K562 (cell line): ENCODE measurements at regions not wholly inside any gene's neighbourhood (a gene's known extent, or its start where the extent isn't known, plus 50 kb on each side); places are given as distances from the start of the nearest gene placed in this dataset.

Experiments
- BACH1 ChIP-seq: fragments of 200-800 bp; sonication (Bioruptor generic); IDR thresholded peaks from 2 replicates; pipeline ENCODE4 v1.6.1; 2016; ENCODE audit warnings: missing genetic modification characterization, missing compliant biosample characterization
- CREB1 ChIP-seq, 2 experiments: sonication (generic) in 1 of 2; formaldehyde crosslinking in 1 of 2; IDR thresholded peaks; 2 replicates each; pipeline versions ENCODE4 v1.6.1 to v1.8.0; 2012 to 2022; ENCODE audit warnings: inconsistent platforms in 1 of 2, mild to moderate bottlenecking in 1 of 2, missing genetic modification reagents in 1 of 2, moderate library complexity in 1 of 2
- SIRT6 ChIP-seq: IDR thresholded peaks from one replicate; pipeline ENCODE4 v1.6.1; 2012; ENCODE audit warnings: low read depth, mild to moderate bottlenecking, control low read depth, inconsistent platforms, low read length, moderate library complexity
- SOX6 ChIP-seq: fragments of 450-650 bp; IDR thresholded peaks from 2 replicates; pipeline ENCODE4 v1.6.1; 2014; ENCODE audit warnings: mild to moderate bottlenecking
- TRIM28 ChIP-seq: fragments of 450-650 bp; IDR thresholded peaks from 2 replicates; pipeline ENCODE4 v1.6.1; 2017
- ZBTB7A ChIP-seq: IDR thresholded peaks from 2 replicates; pipeline ENCODE4 v1.6.1; 2011; ENCODE audit warnings: low read depth, mild to moderate bottlenecking, low read length, moderate library complexity, borderline replicate concordance; ENCODE audit not compliant: control insufficient read depth
- TF ChIP-seq, protein P1 (sequence below), 2 experiments: fragments of 450-650 bp in 1 of 2; sonication (generic) in 1 of 2; formaldehyde crosslinking in 1 of 2; IDR thresholded peaks in 1 of 2; conservative IDR thresholded peaks in 1 of 2; 2 replicates each; pipeline versions ENCODE4 v1.6.1 to v1.8.1; 2016 to 2023; ENCODE audit warnings: mild to moderate bottlenecking in 2 of 2, moderate library complexity in 2 of 2, inconsistent platforms in 1 of 2, missing genetic modification reagents in 1 of 2
- TF ChIP-seq, protein P2 (sequence below), 3 experiments: IDR thresholded peaks in 2 of 3; conservative IDR thresholded peaks in 1 of 3; 2 replicates each; pipeline ENCODE4 v1.5.1; 2011 to 2012; ENCODE audit warnings: low read length in 3 of 3, mild to moderate bottlenecking in 3 of 3, control low read depth in 2 of 3, improper control_type of control experiment in 1 of 3, inconsistent platforms in 1 of 3, low read depth in 1 of 3, mixed read lengths in 1 of 3, moderate library complexity in 1 of 3; ENCODE audit not compliant: insufficient read depth in 2 of 3
- TF ChIP-seq, protein P3 (sequence below): fragments of 250-450 bp; sonication (Bioruptor Pico); IDR thresholded peaks from 2 replicates; pipeline ENCODE4 v1.4.0; 2020; ENCODE audit warnings: mild to moderate bottlenecking, moderate library complexity

DNA sequence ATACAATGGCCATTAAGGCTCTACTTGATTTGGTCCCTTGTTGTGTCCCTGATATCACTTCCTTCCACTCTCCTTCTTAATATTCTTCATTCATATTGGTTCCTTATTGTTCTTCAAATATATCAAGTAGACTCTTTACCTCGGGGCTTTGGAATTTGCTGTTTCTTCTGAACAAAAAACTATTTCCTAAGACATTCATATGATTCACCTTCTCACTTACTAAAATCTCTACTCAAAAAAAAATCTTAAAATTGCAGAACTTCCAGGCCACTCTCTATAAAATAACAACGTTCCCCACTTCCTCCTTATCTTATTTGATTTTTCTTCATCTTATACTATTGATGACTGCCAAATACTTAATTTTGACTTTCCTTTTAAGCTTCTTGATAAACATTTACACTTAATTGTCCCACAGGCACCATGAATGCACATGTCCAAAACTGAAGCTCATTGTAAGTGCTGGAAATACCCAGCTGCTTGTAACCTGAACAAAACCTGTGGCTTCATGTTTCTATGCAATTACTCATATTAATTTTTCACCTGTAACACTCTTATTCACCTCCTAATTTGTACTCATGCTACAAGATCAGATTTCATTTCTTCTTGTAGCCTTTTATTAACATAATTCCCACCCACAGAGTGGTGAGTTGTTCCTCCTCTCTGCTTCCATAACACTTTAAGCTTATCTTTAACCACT lies 58.4 kb upstream of the NUDT12 start:
- TF ChIP-seq, protein P1, sequence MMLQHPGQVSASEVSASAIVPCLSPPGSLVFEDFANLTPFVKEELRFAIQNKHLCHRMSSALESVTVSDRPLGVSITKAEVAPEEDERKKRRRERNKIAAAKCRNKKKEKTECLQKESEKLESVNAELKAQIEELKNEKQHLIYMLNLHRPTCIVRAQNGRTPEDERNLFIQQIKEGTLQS (IDR thresholded peaks at IDR 0.05): no peak
- TF ChIP-seq, protein P1 (CRISPR knock-in tag; conservative IDR thresholded peaks at IDR 0.05): no peak
- no peak for TF ChIP-seq ZBTB7A
- TF ChIP-seq, protein P2, sequence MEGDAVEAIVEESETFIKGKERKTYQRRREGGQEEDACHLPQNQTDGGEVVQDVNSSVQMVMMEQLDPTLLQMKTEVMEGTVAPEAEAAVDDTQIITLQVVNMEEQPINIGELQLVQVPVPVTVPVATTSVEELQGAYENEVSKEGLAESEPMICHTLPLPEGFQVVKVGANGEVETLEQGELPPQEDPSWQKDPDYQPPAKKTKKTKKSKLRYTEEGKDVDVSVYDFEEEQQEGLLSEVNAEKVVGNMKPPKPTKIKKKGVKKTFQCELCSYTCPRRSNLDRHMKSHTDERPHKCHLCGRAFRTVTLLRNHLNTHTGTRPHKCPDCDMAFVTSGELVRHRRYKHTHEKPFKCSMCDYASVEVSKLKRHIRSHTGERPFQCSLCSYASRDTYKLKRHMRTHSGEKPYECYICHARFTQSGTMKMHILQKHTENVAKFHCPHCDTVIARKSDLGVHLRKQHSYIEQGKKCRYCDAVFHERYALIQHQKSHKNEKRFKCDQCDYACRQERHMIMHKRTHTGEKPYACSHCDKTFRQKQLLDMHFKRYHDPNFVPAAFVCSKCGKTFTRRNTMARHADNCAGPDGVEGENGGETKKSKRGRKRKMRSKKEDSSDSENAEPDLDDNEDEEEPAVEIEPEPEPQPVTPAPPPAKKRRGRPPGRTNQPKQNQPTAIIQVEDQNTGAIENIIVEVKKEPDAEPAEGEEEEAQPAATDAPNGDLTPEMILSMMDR (IDR thresholded peaks at IDR 0.05 in 2 of 3, conservative IDR thresholded peaks at IDR 0.05 in 1 of 3; ENCODE audit: insufficient read depth in 2 of 3, low read depth in 1 of 3, low read length in 3 of 3): no peak
- TF ChIP-seq, protein P3, sequence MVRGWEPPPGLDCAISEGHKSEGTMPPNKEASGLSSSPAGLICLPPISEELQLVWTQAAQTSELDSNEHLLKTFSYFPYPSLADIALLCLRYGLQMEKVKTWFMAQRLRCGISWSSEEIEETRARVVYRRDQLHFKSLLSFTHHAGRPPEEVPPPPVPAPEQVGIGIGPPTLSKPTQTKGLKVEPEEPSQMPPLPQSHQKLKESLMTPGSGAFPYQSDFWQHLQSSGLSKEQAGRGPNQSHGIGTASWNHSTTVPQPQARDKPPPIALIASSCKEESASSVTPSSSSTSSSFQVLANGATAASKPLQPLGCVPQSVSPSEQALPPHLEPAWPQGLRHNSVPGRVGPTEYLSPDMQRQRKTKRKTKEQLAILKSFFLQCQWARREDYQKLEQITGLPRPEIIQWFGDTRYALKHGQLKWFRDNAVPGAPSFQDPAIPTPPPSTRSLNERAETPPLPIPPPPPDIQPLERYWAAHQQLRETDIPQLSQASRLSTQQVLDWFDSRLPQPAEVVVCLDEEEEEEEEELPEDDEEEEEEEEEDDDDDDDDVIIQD (CRISPR knock-in tag): no peak
- TF ChIP-seq SOX6: no peak
- TF ChIP-seq SIRT6: no peak
- TF ChIP-seq TRIM28: no peak
- TF ChIP-seq BACH1 (tag): no peak
- TF ChIP-seq CREB1 (IDR thresholded peaks at IDR 0.05): no peak
- no peak for TF ChIP-seq CREB1 (CRISPR knock-in tag; IDR thresholded peaks at IDR 0.05)
